H1 (cell line): ENCODE measurements at regions not wholly inside any gene's neighbourhood (a gene's known extent, or its start where the extent isn't known, plus 50 kb on each side); places are given as distances from the start of the nearest gene placed in this dataset.

Experiments used
- CEBPB ChIP-seq: IDR thresholded peaks from 2 replicates; pipeline ENCODE4 v1.6.1; 2012; ENCODE audit warnings: low read depth, low read length
- KDM4A ChIP-seq: IDR thresholded peaks from one replicate; pipeline ENCODE4 v1.7.1; 2012; ENCODE audit warnings: low read depth, mild to moderate bottlenecking, moderate library complexity, low read length, inconsistent platforms; ENCODE audit not compliant: severe bottlenecking
- RAD21 ChIP-seq, 2 experiments: IDR thresholded peaks in 1 of 2; conservative IDR thresholded peaks in 1 of 2; 2 replicates each; pipeline ENCODE4 v1.6.1; 2011; ENCODE audit warnings: low read depth in 2 of 2, low read length in 2 of 2, improper control_type of control experiment in 1 of 2, inconsistent platforms in 1 of 2, mild to moderate bottlenecking in 1 of 2, moderate library complexity in 1 of 2
- YY1 ChIP-seq: IDR thresholded peaks from 2 replicates; pipeline ENCODE4 v1.6.1; 2011; ENCODE audit warnings: low read depth, mild to moderate bottlenecking, low read length
- TF ChIP-seq, protein P1 (sequence below): fragments of 300-600 bp; sonication (generic); IDR thresholded peaks from 2 replicates; pipeline ENCODE4 v1.7.1; 2012; ENCODE audit warnings: low read length, moderate library complexity, mild to moderate bottlenecking, inconsistent platforms; ENCODE audit not compliant: insufficient replicate concordance
- TF ChIP-seq, protein P2 (sequence below), 3 experiments: IDR thresholded peaks; 1 replicate in 2 of 3; 2 replicates in 1 of 3; pipeline versions ENCODE4 v1.5.1 to v1.6.1; 2011; ENCODE audit warnings: low read length in 3 of 3, mild to moderate bottlenecking in 3 of 3, inconsistent platforms in 2 of 3, low read depth in 1 of 3, moderate library complexity in 1 of 3; ENCODE audit not compliant: insufficient read depth in 1 of 3; ENCODE audit errors: control extremely low read depth in 1 of 3

DNA sequence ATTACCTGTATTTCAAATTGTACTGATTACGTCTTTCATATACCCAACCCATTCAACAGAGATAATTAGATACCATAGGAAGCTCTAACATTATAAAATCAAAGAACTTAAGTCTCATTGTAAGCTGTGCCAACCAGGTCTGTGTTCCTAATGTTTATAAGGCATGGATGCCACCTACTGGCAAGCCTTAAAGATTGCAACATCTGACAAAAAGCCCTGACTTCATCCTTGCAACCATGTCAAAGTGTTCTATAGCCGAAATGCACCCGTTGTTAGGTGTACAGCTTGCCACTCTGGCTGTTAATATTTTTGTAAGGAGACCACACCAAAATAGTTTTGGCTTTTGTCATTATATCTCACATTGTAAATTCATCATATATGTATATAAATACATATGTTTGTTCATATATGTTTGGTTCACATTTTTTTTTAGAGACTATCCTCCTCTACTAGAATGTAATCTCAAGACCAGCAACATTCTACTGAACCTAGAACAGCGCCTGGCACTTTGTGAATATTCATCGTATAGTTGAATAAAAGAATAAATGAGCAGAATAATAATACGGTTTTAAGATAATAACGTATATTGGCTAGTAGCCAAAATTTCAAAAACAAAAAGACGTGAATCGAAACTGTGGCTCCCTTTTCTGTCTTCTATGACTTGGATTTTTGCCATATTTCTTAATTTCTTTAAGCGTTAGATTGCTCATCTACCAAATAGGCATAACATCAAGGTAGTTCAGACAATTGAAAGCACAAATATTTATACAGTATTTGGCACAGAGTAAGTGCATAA lies 258.1 kb downstream of the TBL1XR1 start (continued):
- TF ChIP-seq, protein P1, sequence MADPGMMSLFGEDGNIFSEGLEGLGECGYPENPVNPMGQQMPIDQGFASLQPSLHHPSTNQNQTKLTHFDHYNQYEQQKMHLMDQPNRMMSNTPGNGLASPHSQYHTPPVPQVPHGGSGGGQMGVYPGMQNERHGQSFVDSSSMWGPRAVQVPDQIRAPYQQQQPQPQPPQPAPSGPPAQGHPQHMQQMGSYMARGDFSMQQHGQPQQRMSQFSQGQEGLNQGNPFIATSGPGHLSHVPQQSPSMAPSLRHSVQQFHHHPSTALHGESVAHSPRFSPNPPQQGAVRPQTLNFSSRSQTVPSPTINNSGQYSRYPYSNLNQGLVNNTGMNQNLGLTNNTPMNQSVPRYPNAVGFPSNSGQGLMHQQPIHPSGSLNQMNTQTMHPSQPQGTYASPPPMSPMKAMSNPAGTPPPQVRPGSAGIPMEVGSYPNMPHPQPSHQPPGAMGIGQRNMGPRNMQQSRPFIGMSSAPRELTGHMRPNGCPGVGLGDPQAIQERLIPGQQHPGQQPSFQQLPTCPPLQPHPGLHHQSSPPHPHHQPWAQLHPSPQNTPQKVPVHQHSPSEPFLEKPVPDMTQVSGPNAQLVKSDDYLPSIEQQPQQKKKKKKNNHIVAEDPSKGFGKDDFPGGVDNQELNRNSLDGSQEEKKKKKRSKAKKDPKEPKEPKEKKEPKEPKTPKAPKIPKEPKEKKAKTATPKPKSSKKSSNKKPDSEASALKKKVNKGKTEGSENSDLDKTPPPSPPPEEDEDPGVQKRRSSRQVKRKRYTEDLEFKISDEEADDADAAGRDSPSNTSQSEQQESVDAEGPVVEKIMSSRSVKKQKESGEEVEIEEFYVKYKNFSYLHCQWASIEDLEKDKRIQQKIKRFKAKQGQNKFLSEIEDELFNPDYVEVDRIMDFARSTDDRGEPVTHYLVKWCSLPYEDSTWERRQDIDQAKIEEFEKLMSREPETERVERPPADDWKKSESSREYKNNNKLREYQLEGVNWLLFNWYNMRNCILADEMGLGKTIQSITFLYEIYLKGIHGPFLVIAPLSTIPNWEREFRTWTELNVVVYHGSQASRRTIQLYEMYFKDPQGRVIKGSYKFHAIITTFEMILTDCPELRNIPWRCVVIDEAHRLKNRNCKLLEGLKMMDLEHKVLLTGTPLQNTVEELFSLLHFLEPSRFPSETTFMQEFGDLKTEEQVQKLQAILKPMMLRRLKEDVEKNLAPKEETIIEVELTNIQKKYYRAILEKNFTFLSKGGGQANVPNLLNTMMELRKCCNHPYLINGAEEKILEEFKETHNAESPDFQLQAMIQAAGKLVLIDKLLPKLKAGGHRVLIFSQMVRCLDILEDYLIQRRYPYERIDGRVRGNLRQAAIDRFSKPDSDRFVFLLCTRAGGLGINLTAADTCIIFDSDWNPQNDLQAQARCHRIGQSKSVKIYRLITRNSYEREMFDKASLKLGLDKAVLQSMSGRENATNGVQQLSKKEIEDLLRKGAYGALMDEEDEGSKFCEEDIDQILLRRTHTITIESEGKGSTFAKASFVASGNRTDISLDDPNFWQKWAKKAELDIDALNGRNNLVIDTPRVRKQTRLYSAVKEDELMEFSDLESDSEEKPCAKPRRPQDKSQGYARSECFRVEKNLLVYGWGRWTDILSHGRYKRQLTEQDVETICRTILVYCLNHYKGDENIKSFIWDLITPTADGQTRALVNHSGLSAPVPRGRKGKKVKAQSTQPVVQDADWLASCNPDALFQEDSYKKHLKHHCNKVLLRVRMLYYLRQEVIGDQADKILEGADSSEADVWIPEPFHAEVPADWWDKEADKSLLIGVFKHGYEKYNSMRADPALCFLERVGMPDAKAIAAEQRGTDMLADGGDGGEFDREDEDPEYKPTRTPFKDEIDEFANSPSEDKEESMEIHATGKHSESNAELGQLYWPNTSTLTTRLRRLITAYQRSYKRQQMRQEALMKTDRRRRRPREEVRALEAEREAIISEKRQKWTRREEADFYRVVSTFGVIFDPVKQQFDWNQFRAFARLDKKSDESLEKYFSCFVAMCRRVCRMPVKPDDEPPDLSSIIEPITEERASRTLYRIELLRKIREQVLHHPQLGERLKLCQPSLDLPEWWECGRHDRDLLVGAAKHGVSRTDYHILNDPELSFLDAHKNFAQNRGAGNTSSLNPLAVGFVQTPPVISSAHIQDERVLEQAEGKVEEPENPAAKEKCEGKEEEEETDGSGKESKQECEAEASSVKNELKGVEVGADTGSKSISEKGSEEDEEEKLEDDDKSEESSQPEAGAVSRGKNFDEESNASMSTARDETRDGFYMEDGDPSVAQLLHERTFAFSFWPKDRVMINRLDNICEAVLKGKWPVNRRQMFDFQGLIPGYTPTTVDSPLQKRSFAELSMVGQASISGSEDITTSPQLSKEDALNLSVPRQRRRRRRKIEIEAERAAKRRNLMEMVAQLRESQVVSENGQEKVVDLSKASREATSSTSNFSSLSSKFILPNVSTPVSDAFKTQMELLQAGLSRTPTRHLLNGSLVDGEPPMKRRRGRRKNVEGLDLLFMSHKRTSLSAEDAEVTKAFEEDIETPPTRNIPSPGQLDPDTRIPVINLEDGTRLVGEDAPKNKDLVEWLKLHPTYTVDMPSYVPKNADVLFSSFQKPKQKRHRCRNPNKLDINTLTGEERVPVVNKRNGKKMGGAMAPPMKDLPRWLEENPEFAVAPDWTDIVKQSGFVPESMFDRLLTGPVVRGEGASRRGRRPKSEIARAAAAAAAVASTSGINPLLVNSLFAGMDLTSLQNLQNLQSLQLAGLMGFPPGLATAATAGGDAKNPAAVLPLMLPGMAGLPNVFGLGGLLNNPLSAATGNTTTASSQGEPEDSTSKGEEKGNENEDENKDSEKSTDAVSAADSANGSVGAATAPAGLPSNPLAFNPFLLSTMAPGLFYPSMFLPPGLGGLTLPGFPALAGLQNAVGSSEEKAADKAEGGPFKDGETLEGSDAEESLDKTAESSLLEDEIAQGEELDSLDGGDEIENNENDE = peak; percentile 19
- TF ChIP-seq CEBPB = peak; percentile 94
- TF ChIP-seq YY1 = 0 out of 2 replicates have a peak, but pooled peaks have one; percentile 13
- TF ChIP-seq KDM4A = no peak
- TF ChIP-seq RAD21 (IDR thresholded peaks at IDR 0.05 in 1 of 2, conservative IDR thresholded peaks at IDR 0.05 in 1 of 2; ENCODE audit: low read depth in 2 of 2, low read length in 2 of 2) = peak; percentile 95 to 96
- TF ChIP-seq, protein P2, sequence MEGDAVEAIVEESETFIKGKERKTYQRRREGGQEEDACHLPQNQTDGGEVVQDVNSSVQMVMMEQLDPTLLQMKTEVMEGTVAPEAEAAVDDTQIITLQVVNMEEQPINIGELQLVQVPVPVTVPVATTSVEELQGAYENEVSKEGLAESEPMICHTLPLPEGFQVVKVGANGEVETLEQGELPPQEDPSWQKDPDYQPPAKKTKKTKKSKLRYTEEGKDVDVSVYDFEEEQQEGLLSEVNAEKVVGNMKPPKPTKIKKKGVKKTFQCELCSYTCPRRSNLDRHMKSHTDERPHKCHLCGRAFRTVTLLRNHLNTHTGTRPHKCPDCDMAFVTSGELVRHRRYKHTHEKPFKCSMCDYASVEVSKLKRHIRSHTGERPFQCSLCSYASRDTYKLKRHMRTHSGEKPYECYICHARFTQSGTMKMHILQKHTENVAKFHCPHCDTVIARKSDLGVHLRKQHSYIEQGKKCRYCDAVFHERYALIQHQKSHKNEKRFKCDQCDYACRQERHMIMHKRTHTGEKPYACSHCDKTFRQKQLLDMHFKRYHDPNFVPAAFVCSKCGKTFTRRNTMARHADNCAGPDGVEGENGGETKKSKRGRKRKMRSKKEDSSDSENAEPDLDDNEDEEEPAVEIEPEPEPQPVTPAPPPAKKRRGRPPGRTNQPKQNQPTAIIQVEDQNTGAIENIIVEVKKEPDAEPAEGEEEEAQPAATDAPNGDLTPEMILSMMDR (IDR thresholded peaks at IDR 0.05; ENCODE audit: control extremely low read depth in 1 of 3, insufficient read depth in 1 of 3, low read depth in 1 of 3, low read length in 3 of 3) = peak in 2 of 3 experiments; percentile 72 to 81; a peak in 3 of 4 replicates
